HG03520 (cell line): ENCODE measurements at regions not wholly inside any gene's neighbourhood (a gene's known extent, or its start where the extent isn't known, plus 50 kb on each side); places are given as distances from the start of the nearest gene placed in this dataset.
"Not testable (repeated sequence)": the region's sequence is repeated elsewhere in the genome, so short reads cannot be mapped to it uniquely, and the experiment has no call there.

Experiments
- ATAC-seq: cut with Tn5 transposase; IDR thresholded peaks from one replicate; pipeline ENCODE4 v1.9.1; 2021; ENCODE audit warnings: mild to moderate bottlenecking, moderate library complexity; ENCODE audit not compliant: unreplicated experiment

DNA sequence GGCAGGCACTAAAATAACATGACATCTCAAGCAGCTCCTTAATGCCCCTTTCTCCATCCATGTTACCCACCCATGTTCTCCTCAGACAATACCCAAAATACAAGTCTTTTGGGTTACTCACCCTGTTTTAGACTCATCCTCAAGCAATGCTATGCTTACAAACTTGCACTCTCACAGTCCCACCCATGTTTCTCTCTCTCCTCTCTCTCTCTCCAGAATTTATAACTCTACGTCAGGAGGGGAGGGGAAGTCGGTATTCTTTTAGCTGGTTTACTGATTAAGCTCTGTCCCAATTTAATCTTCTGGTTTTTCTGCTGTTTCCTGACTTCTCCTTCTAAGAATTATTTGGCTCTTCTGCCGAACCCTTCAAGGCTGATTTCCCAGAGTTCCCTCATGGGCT lies 98.0 kb upstream of the NR5A2 start:
- no peak for ATAC-seq

DNA sequence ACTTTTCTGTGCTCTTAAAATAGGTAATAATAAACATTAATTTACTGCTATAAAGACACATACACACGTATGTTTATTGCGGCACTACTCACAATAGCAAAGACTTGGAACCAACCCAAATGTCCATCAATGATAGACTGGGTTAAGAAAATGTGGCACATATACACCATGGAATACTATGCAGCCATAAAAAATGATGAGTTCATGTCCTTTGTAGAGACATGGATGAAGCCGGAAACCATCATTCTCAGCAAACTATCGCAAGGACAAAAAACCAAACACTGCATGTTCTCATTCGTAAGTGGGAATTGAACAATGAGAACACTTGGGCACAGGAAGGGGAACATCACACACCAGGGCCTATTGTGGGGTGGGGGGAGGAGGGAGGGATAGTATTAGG lies 97.4 kb upstream of the NR5A2 start:
- ATAC-seq: not testable (repeated sequence)

DNA sequence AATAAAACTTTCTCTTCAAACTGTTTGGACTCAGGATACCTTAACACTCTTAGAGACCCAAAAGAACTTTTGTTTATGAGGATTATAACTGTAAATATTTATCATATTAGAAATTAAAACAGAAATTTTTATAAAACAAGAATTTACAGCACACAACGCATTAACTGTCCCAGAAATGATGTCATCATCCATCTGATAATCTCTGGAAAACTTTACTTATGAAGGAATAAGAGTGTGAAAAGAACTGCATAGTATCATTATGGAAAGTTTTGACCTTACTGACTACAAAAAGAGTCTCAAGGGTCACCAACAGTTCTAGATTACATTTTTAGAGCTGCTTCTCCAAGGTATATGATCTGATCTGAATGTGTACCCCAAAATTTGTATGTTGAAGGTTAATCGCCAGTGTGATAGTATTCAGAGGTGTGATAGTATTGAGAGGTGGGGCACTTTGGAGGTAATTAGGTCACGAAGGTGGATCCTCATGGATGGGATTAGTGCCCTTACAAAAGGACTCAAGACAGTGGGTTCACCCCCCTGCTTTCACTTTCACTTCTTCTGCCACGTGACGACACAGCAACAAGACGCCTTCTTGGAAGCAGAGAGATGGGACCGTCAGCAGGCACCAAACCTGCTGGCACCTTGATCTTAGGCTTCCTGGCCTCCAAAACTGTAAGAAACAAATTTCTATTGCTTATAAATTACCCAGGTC lies 95.7 kb upstream of the NR5A2 start:
- no peak for ATAC-seq

DNA sequence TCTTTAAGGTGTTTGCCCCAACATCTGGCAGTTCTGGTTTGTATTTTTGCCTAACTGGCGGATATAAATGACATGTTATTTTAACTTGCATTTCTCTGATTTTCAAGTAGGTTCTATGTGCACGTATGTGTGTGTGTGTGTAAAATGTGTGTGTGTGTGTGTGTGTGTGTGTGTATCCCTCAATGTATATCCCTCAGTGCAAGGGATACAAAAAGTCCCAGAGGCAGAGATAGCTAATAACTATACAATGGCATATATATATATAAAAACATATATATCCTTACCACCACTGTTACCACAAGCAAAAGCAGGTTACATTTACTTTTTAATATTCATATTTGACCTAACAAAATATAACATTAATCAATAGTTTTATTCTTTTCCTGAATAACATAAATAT lies 95.0 kb upstream of the NR5A2 start:
- no peak for ATAC-seq

DNA sequence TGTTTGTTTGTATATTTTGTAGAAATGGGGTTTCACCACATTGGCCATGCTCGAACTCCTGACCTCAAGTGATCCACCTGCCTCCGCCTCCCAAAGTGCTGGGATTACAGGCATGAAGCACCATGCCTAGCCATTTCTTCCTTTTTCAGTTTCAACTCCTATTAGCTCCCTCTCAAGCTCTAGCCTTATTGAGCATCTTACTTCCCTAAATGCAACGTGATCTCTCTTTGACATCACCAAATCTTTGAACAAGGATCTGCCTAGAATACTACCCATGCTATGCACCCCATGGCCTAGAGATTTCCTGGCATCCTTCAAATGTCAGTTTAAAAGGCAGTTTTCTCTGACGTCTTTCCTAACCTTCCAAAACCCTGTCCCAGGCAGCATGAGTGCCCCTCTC lies 91.1 kb upstream of the NR5A2 start:
- ATAC-seq: no peak

DNA sequence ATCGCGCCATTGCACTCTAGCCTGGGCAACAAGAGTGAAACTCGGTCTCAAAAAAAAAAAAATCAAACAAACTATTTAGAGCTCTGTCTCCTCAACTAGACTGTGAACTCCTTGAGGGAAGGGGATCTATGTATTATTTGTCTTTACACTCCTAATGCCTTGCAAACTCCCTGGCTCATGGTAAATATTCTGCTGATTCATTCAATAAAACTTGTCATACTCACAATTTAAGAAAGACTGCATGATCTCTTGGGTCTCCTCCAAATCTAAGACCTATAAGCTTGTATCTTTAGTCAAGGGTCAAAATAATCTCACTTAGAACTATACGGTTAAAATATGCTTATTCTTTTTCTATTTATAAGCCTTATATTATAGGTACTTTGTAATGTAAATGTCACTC lies 90.3 kb upstream of the NR5A2 start:
- no peak for ATAC-seq

DNA sequence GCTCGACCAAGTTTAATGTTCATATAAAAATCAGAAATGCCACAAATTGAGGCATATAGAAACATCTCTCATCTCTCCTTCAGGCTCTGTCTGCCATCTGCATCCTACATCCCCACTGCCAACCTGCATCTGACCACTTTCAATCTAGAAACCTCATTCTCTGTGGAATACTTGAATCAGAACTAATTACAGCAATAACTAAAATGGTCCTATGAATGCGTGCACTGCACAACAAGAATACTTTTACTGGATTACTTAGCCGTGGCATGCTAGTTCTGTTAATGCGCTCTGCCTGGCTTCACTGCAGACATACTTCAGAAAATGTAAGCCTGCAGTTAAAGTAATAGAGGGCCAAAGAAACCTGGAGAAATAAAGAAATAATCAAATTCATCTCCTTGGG lies 89.8 kb upstream of the NR5A2 start:
- ATAC-seq: no peak

DNA sequence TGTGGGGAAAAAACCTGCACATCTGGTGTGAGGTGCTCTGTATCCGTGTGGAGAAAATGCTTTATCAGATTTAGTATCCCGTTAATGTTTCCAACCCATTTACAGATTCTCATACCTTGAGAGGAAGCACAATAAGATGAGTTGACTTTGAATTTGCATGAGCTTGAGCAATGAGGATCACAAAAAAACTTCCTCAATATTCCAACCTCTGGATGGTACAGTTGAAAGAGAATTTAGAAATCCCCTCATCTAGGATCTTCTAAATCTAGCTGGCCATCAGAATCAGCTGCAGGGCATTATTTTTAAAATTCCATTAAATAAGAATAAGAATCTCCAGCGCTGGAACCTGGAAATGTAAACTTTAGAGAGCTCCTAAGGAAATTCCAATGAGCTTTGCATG lies 82.5 kb upstream of the NR5A2 start:
- ATAC-seq: no peak

DNA sequence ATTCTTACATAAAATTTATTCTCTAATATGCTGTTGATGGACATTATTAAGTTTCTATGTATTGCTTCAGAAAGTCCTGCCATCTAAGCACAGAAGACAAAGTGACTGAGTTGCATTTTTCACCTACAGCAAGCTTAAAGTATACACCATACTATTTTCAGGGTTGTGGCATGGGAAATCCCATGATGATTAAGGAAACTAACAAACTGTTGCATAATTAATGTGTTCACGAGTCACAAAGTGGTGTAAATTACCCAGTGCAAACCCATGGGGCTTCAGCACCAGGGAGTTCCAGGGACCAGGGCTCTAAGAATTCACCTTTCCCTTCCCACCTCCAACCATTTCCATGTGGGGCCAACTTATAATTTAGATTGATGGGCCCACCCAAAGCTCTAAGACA lies 81.9 kb upstream of the NR5A2 start:
- no peak for ATAC-seq

DNA sequence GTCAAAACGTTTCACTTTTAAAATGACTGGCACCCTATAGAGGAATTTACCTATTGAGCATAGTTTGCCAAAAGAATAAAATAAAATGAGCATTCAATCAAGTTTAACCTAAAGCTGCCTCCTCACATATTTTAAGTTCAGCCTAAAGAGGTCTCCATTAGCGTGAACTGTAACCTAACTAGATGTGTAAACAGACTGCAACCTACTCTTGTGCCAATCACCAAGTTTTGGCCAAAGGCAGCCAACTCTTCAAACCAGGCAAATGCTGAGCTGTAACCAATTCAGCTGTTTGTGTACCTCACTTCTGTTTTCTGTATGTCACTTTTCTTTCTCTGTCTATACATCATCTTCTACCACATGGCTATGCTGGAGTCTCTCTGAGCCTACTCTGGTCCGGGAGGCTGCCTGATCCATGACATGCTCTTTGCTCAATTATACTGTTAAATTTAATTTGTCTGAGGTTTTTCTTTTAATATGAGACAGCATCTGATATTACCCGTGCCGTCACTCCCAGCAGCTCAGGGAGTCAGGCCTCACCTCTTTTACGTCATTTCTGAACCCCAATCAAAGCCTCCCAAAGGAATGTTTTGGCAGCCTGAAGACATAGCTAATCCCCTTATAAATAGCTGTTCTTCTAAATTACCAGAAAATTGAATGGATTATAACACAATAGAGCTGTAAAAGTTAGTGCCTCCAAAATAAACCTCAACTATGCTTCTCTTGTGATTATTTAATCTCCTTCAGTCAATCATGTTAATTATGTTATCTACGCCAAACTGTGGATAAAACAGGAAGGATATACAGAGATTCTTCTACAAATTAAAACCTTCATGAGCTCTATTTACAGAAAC lies 81.0 kb upstream of the NR5A2 start:
- ATAC-seq: no peak

DNA sequence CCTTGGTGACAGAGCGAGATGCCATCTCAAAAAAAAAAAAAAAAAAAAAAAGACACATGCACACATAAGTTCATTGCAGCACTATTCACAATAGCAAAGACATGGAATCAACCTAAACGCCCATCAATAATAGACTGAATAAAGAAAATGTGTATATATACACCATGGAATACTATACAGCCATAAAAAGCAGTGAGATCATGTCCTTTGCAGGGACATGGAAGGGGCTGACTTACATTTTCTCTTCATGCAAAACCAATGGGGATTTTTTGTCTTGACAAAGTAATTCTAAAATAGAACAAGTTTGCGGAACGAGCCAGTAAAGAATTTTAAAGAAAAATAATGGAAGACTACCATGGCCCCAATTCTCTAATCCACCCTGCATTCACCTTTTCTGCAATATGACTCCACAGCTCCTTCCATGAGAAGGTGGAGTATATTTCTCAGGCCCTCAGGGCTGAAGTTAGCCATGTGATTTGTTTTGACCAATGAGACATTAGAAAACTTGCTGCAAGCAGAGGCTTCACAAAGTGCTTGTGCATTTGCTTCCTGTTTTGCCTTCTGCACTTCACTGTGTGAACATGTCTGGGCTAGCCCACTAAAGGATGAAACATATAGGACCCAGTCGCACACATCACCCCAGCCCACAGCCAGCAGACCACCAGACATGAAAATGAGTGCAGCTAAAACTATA lies 78.8 kb upstream of the NR5A2 start:
- no peak for ATAC-seq

DNA sequence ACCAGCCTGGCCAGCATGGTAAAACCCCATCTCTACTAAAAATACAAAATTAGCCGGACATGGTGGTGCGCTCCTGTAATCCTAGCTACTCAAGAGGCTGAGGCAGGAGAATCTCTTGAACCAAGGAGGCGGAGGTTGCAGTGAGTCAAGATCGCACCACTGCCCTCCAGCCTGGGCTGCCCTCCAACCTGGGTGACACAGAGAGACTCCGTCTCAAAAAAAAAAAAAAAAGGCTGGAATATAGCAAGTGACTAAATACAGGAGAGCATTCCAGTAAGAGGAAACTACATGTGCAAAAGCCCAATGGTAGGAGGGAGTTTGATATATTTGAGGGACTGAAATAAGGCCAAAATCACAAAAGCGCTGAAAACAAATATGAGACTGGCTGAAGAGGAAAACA lies 76.5 kb upstream of the NR5A2 start:
- ATAC-seq: not testable (repeated sequence)

DNA sequence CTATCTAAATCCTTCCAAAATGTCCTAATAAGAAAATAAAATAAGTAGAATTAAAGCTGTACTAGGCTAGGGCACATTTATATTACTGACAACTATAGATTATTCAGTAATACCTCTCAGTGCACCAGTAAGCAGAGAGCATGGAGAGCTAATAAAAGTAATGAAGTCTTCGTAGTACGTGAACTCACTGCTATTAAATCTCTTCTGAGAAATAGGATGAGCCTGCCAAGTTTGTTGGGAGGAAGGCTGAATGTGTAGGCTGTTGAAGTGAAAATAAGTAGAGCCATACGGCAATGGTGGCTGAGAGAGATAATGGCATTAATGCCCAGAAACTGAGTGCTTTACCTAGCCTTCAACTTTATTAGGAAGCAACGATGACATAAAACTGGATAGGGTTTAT lies 73.9 kb upstream of the NR5A2 start:
- ATAC-seq: no peak

DNA sequence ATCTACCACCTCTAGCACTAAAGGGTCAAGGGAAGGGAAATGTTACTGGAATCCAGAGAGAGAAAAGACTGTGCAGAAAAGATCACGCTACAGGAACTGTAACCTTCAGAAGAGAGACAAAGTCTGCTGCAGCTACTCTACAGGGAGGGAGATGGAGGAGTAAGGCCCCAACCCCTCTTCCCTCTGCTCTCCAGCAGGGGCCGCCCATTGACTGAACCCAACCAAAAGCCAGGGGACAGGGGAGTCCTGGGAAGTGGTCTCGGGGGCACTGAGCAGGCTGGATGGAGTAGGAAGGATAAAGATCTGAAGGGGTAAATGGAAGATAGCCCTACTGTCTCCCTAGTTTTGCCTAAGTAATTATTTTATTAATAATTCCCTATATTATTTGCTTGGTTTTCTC lies 72.8 kb upstream of the NR5A2 start:
- ATAC-seq: no peak

DNA sequence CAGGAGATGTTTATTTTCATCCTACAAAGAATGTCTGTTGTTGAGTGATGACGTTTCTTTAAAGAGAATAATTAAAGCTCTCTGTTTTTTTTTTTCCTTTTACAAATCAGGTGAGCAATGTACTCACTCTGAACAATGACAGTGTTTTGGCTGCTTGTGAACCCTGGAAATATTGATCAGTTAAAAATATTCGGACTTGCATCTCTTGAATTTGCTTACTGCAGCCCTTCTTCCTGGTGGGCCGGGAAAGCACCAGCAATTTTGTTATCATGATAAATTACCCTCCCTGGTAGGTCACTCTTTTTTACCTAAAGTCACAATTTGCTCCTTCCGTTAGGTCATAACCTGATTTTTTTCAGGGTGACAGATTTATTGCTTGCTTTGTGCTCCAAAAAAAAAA lies 72.3 kb upstream of the NR5A2 start:
- ATAC-seq: no peak

DNA sequence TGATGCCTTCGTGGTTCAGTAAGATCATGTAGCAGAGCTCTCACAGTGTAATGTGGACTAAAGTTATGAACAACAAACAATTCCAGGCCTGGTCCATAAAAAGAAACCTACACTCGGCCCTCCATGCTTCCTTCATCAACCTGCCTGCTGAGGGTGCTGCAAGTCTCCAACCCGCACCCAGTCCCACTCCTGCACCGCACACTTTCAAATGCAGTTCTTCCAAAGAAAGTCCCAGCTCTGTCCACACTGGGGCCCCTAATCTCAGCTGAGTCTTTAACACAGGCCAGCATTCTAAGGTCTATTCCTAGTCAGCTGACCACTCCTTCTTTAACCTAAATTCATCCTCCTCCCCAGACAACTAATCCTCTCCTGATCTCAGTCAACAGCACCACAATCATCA lies 71.5 kb upstream of the NR5A2 start:
- ATAC-seq: no peak

DNA sequence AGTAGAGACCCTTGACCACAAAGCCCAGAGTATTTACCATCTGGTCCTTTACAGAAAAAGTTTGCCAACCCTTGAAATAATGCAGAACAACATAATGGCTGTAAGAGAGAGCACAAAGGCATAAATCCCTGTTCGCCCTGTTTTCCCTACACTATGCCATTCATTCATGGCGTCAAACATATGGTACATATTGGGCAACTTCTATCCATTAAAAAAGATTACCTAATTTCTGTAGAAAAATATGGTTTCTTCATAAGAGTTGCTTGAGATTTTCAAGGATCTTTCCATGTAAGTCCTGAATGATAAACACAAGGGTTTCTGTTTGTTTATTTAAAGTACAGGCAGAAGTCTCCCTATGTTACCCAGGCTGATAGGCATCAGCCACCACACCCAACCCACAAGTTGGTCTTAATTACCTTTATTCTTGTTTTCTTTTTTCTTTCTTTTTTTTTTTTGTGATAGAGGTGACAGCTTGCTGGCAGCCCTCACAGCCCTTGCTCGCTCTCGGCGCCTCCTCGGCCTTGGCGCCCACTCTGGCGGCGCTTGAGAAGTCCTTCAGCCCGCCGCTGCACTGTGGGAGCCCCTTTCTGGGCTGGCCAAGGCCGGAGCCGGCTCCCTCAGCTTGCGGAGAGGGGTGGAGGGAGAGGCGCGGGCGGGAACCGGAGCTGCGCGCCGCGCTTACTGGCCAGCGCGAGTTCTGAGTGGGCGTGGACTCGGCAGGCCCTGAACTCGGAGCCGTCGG lies 68.3 kb upstream of the NR5A2 start:
- no peak for ATAC-seq

DNA sequence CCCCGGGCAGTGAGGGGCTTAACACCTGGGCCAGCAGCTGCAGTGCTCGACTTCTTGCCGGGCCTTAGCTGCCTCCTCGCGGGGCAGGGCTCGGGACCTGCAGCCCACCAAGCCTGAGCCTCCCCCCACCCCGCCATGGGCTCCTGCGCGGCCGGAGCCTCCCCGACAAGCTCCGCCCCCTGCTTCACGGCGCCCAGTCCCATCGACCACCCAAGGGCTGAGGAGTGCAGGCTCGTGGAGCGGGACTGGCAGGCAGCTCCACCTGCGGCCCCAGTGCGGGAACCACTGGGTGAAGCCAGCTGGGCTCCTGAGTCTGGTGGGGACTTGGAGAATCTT lies 67.8 kb upstream of the NR5A2 start:
- no peak for ATAC-seq

DNA sequence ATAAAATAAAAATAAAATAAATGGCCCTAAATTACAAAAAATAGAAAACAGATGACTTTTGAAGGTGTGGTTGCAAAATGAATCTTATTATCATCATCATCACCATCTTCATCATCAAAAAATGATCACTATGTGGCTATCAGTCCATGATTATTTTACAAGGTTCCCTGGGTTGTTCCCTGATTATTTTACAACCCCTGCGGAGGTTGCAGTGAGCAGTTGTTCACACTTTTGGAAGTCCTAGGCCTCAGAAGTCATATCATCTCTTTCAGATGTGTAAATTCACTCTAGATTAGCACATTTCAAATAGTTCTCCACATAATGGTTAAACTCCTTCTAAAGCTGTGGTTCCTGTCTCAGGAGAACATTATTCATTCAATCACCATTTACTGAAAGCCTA lies 57.4 kb upstream of the NR5A2 start:
- no peak for ATAC-seq

DNA sequence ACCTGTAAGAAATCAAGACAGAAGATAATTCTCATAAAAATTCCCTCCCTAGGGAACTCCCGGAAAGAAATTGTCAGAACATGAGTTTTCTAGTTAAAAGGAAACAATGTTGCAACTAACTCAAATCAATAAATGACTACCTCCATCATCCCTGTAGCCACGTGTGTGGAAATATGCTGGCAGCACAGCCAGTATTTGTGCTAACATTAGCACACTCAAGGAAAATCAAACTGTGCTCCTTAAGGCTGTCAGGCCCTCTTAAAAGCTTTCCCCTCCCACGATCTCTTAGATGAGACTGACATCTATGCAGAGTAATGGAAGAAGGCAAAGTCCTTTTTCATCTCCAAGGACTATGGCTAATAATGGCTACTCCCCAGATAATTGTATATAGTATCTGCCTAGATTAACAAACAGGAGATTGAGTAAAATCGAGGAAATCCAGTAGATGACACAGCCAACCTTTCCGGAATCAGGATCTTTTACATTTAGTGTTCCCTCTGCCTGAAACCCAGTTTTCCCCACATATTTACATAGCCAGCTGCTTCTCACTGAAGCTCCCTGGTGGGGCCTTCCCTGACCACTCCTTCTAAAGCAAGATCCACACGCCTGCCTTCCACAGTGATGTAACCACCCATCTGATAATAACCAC lies 50.9 kb upstream of the NR5A2 start:
- ATAC-seq: no peak
